Neuronal stem cell (in vitro differentiated cells): ENCODE measurements at regions not wholly inside any gene's neighbourhood (a gene's known extent, or its start where the extent isn't known, plus 50 kb on each side); places are given as distances from the start of the nearest gene placed in this dataset.

Experiments used
- DNase-seq: peaks from one replicate; pipeline ENCODE4 v3.0.0-alpha.2; 2013; ENCODE audit warnings: low spot score
- H2AFZ ChIP-seq: one replicate; pipeline ENCODE4 v1.6.1; 2013; ENCODE audit warnings: mild to moderate bottlenecking, low read length, inconsistent platforms
- H2AK5ac ChIP-seq: 2 replicates; pipeline ENCODE4 v1.6.1; 2013; ENCODE audit warnings: low read depth, mild to moderate bottlenecking, inconsistent platforms, low read length, moderate library complexity, mixed read lengths
- H2BK120ac ChIP-seq: 2 replicates; pipeline ENCODE4 v1.6.1; 2013; ENCODE audit warnings: low read depth, mild to moderate bottlenecking, inconsistent platforms, low read length, moderate library complexity, mixed read lengths
- H2BK12ac ChIP-seq: one replicate; pipeline ENCODE4 v1.6.1; 2013; ENCODE audit warnings: low read length, inconsistent platforms
- H2BK15ac ChIP-seq: 2 replicates; pipeline ENCODE4 v1.6.1; 2013; ENCODE audit warnings: mild to moderate bottlenecking, low read length, inconsistent platforms, mixed read lengths
- H2BK5ac ChIP-seq: one replicate; pipeline ENCODE4 v1.6.1; 2013; ENCODE audit warnings: inconsistent platforms, mild to moderate bottlenecking, low read length, moderate library complexity
- H3K14ac ChIP-seq: one replicate; pipeline ENCODE4 v1.6.1; 2013; ENCODE audit warnings: low read length, inconsistent platforms
- H3K18ac ChIP-seq: 2 replicates; pipeline ENCODE4 v1.6.1; 2013; ENCODE audit warnings: low read length, inconsistent platforms
- H3K23ac ChIP-seq: 2 replicates; pipeline ENCODE4 v1.6.1; 2013; ENCODE audit warnings: low read depth, mild to moderate bottlenecking, mixed read lengths, low read length, inconsistent platforms; ENCODE audit not compliant: poor library complexity
- H3K27ac ChIP-seq: replicated peaks from 3 replicates; pipeline ENCODE4 v1.5.1; 2013; ENCODE audit warnings: low read length, inconsistent platforms
- H3K27me3 ChIP-seq, 3 experiments: 2 replicates each; pipeline ENCODE4 v1.6.1; 2013; ENCODE audit warnings: low read length in 3 of 3, mild to moderate bottlenecking in 2 of 3, inconsistent platforms in 1 of 3, low read depth in 1 of 3, mixed read lengths in 1 of 3, moderate library complexity in 1 of 3; ENCODE audit not compliant: control insufficient read depth in 3 of 3, insufficient read depth in 3 of 3
- H3K36me3 ChIP-seq, 2 donors: replicated peaks in 1 of 2; 2 replicates each; pipeline ENCODE4 v1.6.1; 2013; ENCODE audit warnings: low read length in 2 of 2; ENCODE audit not compliant: control insufficient read depth in 2 of 2, insufficient read depth in 2 of 2
- H3K4ac ChIP-seq: 2 replicates; pipeline ENCODE4 v1.6.1; 2013; ENCODE audit warnings: inconsistent platforms, mild to moderate bottlenecking, low read length, moderate library complexity
- H3K4me1 ChIP-seq, 2 donors: 1 replicate in 1 of 2; 2 replicates in 1 of 2; pipeline ENCODE4 v1.6.1; 2013; ENCODE audit warnings: low read length in 2 of 2, low read depth in 1 of 2; ENCODE audit not compliant: control insufficient read depth in 2 of 2, insufficient read depth in 1 of 2
- H3K4me2 ChIP-seq: one replicate; pipeline ENCODE4 v1.6.1; 2013; ENCODE audit warnings: mild to moderate bottlenecking, low read length, inconsistent platforms; ENCODE audit not compliant: insufficient read depth, poor library complexity, severe bottlenecking
- H3K4me3 ChIP-seq, 2 donors: 2 replicates each; pipeline ENCODE4 v1.5.1; 2013; ENCODE audit warnings: low read length in 2 of 2, mild to moderate bottlenecking in 2 of 2, inconsistent platforms in 1 of 2, moderate library complexity in 1 of 2
- H3K79me1 ChIP-seq: one replicate; pipeline ENCODE4 v1.6.1; 2013; ENCODE audit warnings: low read depth, mild to moderate bottlenecking, inconsistent platforms, low read length, moderate library complexity
- H3K9ac ChIP-seq: one replicate; pipeline ENCODE4 v1.6.1; 2013; ENCODE audit warnings: mild to moderate bottlenecking, low read depth, low read length, inconsistent platforms; ENCODE audit not compliant: poor library complexity
- H3K9me3 ChIP-seq, 2 donors: replicated peaks in 1 of 2; 2 replicates each; pipeline versions ENCODE3 to v1.6.1; 2013; ENCODE audit warnings: low read length in 2 of 2, mild to moderate bottlenecking in 2 of 2, inconsistent platforms in 1 of 2, low read depth in 1 of 2, mixed read lengths in 1 of 2, moderate library complexity in 1 of 2; ENCODE audit not compliant: control insufficient read depth in 2 of 2, insufficient read depth in 1 of 2
- H4K8ac ChIP-seq: one replicate; pipeline ENCODE4 v1.6.1; 2013; ENCODE audit warnings: low read depth, mild to moderate bottlenecking, inconsistent platforms, low read length, moderate library complexity
- H4K91ac ChIP-seq: one replicate; pipeline ENCODE4 v1.6.1; 2013; ENCODE audit warnings: low read length, low read depth, mild to moderate bottlenecking, inconsistent platforms; ENCODE audit not compliant: poor library complexity
- WGBS, 2 donors: extraction: QIAGEN DNeasy Blood & Tissue Kit; methylation state at CpG; one replicate each; pipeline ENCODE4 v1.1.7; 2013; ENCODE audit warnings: missing lambda C conversion rate in 2 of 2, mixed read lengths in 1 of 2; ENCODE audit not compliant: insufficient read length in 2 of 2, insufficient replicate concordance in 1 of 2; ENCODE audit errors: extremely low coverage in 2 of 2; 5-methylcytosine and 5-hydroxymethylcytosine counted together

- H4K8ac ChIP-seq = no peak overlapping the region
- H2BK12ac ChIP-seq = no peak overlapping the region
- no peak overlapping the region for H2BK120ac ChIP-seq
- no peak overlapping the region for H3K18ac ChIP-seq
- H3K14ac ChIP-seq = no peak overlapping the region
- DNase-seq = no peak
- no peak overlapping the region for H3K4ac ChIP-seq
- H3K23ac ChIP-seq = no peak overlapping the region
- no peak overlapping the region for H4K91ac ChIP-seq
- no peak overlapping the region for H2BK5ac ChIP-seq
- no peak overlapping the region for H3K4me2 ChIP-seq
- no peaks in the 10 kb centered on the region for H3K27me3 ChIP-seq
- peaks cover 3 to 13% of the 10 kb centered on the region in 2 donors for H3K9me3 ChIP-seq
- H3K36me3 ChIP-seq = no peaks in the 10 kb centered on the region
- H2AFZ ChIP-seq = peak overlapping the region; percentile 70
- no peaks in the 10 kb centered on the region for H3K79me1 ChIP-seq
- no peak overlapping the region for H2AK5ac ChIP-seq
- no peak overlapping the region for H2BK15ac ChIP-seq
- H3K9ac ChIP-seq = no peak overlapping the region
- peaks cover 5 to 13% of the 10 kb centered on the region in 2 donors for H3K4me1 ChIP-seq
- H3K4me3 ChIP-seq = no peak overlapping the region
- H3K27ac ChIP-seq = no peak overlapping the region
Observed at GRCh38 chr3:177904621-177905020, 631.6 kb upstream of the KCNMB2 start.

- H2BK5ac ChIP-seq = no peak overlapping the region
- no peak overlapping the region for H3K14ac ChIP-seq
- peaks cover 0 to 5% of the 10 kb centered on the region in 2 donors for H3K9me3 ChIP-seq
- H3K4me3 ChIP-seq = no peak overlapping the region
- H3K79me1 ChIP-seq = no peaks in the 10 kb centered on the region
- no peak overlapping the region for H3K18ac ChIP-seq
- H2AK5ac ChIP-seq = no peak overlapping the region
- H2AFZ ChIP-seq = peak overlapping the region; percentile 70
- H2BK15ac ChIP-seq = no peak overlapping the region
- DNase-seq = no peak
- no peak overlapping the region for H3K23ac ChIP-seq
- peak overlapping the region; percentile 47 for H3K27ac ChIP-seq
- no peak overlapping the region for H4K8ac ChIP-seq
- H2BK12ac ChIP-seq = no peak overlapping the region
- no peak overlapping the region for H3K4ac ChIP-seq
- peaks cover 5 to 13% of the 10 kb centered on the region in 2 donors for H3K4me1 ChIP-seq
- no peaks in the 10 kb centered on the region for H3K36me3 ChIP-seq
- H3K27me3 ChIP-seq = no peaks in the 10 kb centered on the region
- H3K9ac ChIP-seq = no peak overlapping the region
- H2BK120ac ChIP-seq = no peak overlapping the region
- H3K4me2 ChIP-seq = no peak overlapping the region
- H4K91ac ChIP-seq = no peak overlapping the region
- no CpG with 5 or more reads among the region's 4 CpGs for WGBS, 2 donors
Observed at GRCh38 chr3:177905173-177906125, 630.8 kb upstream of the KCNMB2 start.

GRCh38 chr3:177906126-177906511, 630.1 kb upstream of the KCNMB2 start:
- Histone ChIP-seq H3K9ac (no peak overlapping the region), H3K4me1 (peaks cover 5 to 13% of the 10 kb centered on the region in 2 donors), H3K23ac (no peak overlapping the region), H2BK12ac (no peak overlapping the region), H2BK15ac (no peak overlapping the region), H4K91ac (no peak overlapping the region), H3K18ac (no peak overlapping the region), H2AK5ac (no peak overlapping the region), H3K4me2 (no peak overlapping the region), H3K79me1 (no peaks in the 10 kb centered on the region), H4K8ac (no peak overlapping the region), H3K27ac (peak overlapping the region; percentile 47), H3K14ac (no peak overlapping the region), H3K4me3 (no peak overlapping the region), H2AFZ (peak overlapping the region; percentile 70), H3K4ac (no peak overlapping the region), H3K36me3 (no peaks in the 10 kb centered on the region), H2BK120ac (no peak overlapping the region), H3K9me3 (peaks cover 0 to 2% of the 10 kb centered on the region in 2 donors), H3K27me3 (no peaks in the 10 kb centered on the region), H2BK5ac (no peak overlapping the region)
- DNase-seq = no peak
- WGBS, 2 donors = no CpG with 5 or more reads among the region's 4 CpGs

GRCh38 chr3:177906578-177907229, 629.5 kb upstream of the KCNMB2 start:
- no peak overlapping the region for H3K4me2 ChIP-seq
- no peak overlapping the region for H2AK5ac ChIP-seq
- no peak for DNase-seq
- H3K27ac ChIP-seq = no peak overlapping the region
- WGBS, 2 donors = no CpG with 5 or more reads among the region's 5 CpGs
- H2BK15ac ChIP-seq = no peak overlapping the region
- H3K27me3 ChIP-seq = no peaks in the 10 kb centered on the region
- H2BK120ac ChIP-seq = no peak overlapping the region
- H3K18ac ChIP-seq = no peak overlapping the region
- H3K9ac ChIP-seq = no peak overlapping the region
- no peak overlapping the region for H2BK5ac ChIP-seq
- no peaks in the 10 kb centered on the region for H3K36me3 ChIP-seq
- H3K4me3 ChIP-seq = no peak overlapping the region
- H3K14ac ChIP-seq = no peak overlapping the region
- peaks cover 5 to 13% of the 10 kb centered on the region in 2 donors for H3K4me1 ChIP-seq
- no peaks in the 10 kb centered on the region for H3K79me1 ChIP-seq
- H4K91ac ChIP-seq = no peak overlapping the region
- H3K9me3 ChIP-seq = no peaks in the 10 kb centered on the region
- H3K4ac ChIP-seq = no peak overlapping the region
- no peak overlapping the region for H2BK12ac ChIP-seq
- H3K23ac ChIP-seq = no peak overlapping the region
- peak overlapping the region; percentile 70 for H2AFZ ChIP-seq
- no peak overlapping the region for H4K8ac ChIP-seq
